Keratinocyte (primary cell): ENCODE measurements at regions not wholly inside any gene's neighbourhood (a gene's known extent, or its start where the extent isn't known, plus 50 kb on each side); places are given as distances from the start of the nearest gene placed in this dataset.

Experiments used
- DNase-seq: peaks from one replicate; pipeline ENCODE4 v3.0.0-alpha.2; 2011; ENCODE audit warnings: low read depth, missing footprints, low spot score
- FAIRE-seq: peaks from 2 replicates; lab custom pipeline; 2011; peaks lifted over from hg19 to GRCh38; lab: Jason Lieb, UNC
- H2AFZ ChIP-seq: 2 replicates; pipeline ENCODE4 v1.6.0; 2012; ENCODE audit warnings: low read length, control low read depth, inconsistent platforms; ENCODE audit not compliant: control insufficient read depth
- H3K27ac ChIP-seq: 2 replicates; pipeline ENCODE4 v1.5.1; 2011; ENCODE audit warnings: low read length; ENCODE audit not compliant: control insufficient read depth, insufficient read depth
- H3K27me3 ChIP-seq: 3 replicates; pipeline ENCODE4 v1.6.0; 2011; ENCODE audit warnings: low read length; ENCODE audit not compliant: control insufficient read depth, insufficient read depth; ENCODE audit errors: extremely low read depth
- H3K36me3 ChIP-seq, 2 experiments: 2 replicates in 1 of 2; 3 replicates in 1 of 2; pipeline ENCODE4 v1.5.1; 2011; ENCODE audit warnings: low read length in 2 of 2, mild to moderate bottlenecking in 1 of 2; ENCODE audit not compliant: control insufficient read depth in 2 of 2, insufficient read depth in 2 of 2; ENCODE audit errors: extremely low read depth in 1 of 2
- H3K4me1 ChIP-seq: 3 replicates; pipeline ENCODE4 v1.5.1; 2011; ENCODE audit warnings: low read length; ENCODE audit not compliant: control insufficient read depth, insufficient read depth; ENCODE audit errors: extremely low read depth
- H3K4me2 ChIP-seq: 3 replicates; pipeline ENCODE4 v1.6.0; 2011; ENCODE audit warnings: low read depth, low read length; ENCODE audit not compliant: control insufficient read depth, insufficient read depth; ENCODE audit errors: extremely low read depth
- H3K4me3 ChIP-seq, 3 experiments: fragments of 200-600 bp in 1 of 3; sonication (generic) in 1 of 3; 2 replicates in 2 of 3; 3 replicates in 1 of 3; pipeline ENCODE4 v1.5.1; 2011 to 2016; ENCODE audit warnings: low read length in 3 of 3, mild to moderate bottlenecking in 3 of 3, control low read depth in 2 of 3, inconsistent platforms in 1 of 3, low read depth in 1 of 3, mixed read lengths in 1 of 3, mixed run types in 1 of 3, moderate library complexity in 1 of 3; ENCODE audit not compliant: control insufficient read depth in 2 of 3, insufficient read depth in 2 of 3; ENCODE audit errors: extremely low read depth in 1 of 3
- H3K79me2 ChIP-seq: 2 replicates; pipeline ENCODE4 v1.6.0; 2012; ENCODE audit warnings: low read length; ENCODE audit not compliant: control insufficient read depth, insufficient read depth
- H3K9ac ChIP-seq: 3 replicates; pipeline ENCODE4 v1.6.0; 2011; ENCODE audit warnings: low read length; ENCODE audit not compliant: control insufficient read depth, insufficient read depth; ENCODE audit errors: extremely low read depth
- H3K9me1 ChIP-seq: 3 replicates; pipeline ENCODE4 v1.6.0; 2011; ENCODE audit warnings: low read length; ENCODE audit not compliant: control insufficient read depth, insufficient read depth; ENCODE audit errors: extremely low read depth
- H3K9me3 ChIP-seq: 2 replicates; pipeline ENCODE4 v1.5.1; 2012; ENCODE audit warnings: low read depth, low read length; ENCODE audit not compliant: control insufficient read depth
- H4K20me1 ChIP-seq: 3 replicates; pipeline ENCODE4 v1.6.0; 2011; ENCODE audit warnings: low read length; ENCODE audit not compliant: control insufficient read depth, insufficient read depth; ENCODE audit errors: extremely low read depth
- CTCF ChIP-seq, 3 experiments: IDR thresholded peaks in 1 of 3; conservative IDR thresholded peaks in 1 of 3; optimal IDR thresholded peaks in 1 of 3; 2 replicates in 2 of 3; 3 replicates in 1 of 3; pipeline versions ENCODE3 to v1.5.1; 2011; ENCODE audit warnings: low read length in 3 of 3, mild to moderate bottlenecking in 3 of 3, moderate library complexity in 2 of 3, control low read depth in 1 of 3, inconsistent platforms in 1 of 3; ENCODE audit not compliant: insufficient read depth in 2 of 3; ENCODE audit errors: extremely low read depth in 1 of 3
- EZH2 ChIP-seq: IDR thresholded peaks from one replicate; pipeline ENCODE4 v1.6.1; 2012; ENCODE audit warnings: inconsistent platforms, mild to moderate bottlenecking, low read length, moderate library complexity
- dilution Hi-C: fragments of 300-500 bp; cut with MboI; formaldehyde crosslinking; loops from one replicate; pipeline ENCODE4 v1.7.0; 2020; ENCODE audit warnings: low sequenced_read_pairs; ENCODE audit not compliant: extremely low pct_ligation_motif_present

- Histone ChIP-seq H3K27ac (no peak overlapping the region), H3K9ac (no peak overlapping the region), H4K20me1 (no peaks in the 10 kb centered on the region), H3K4me2 (no peak overlapping the region), H3K9me1 (no peaks in the 10 kb centered on the region), H3K27me3 (no peaks in the 10 kb centered on the region), H3K36me3 (no peaks in the 10 kb centered on the region), H3K4me1 (peaks cover 21% of the 10 kb centered on the region), H2AFZ (no peak overlapping the region), H3K79me2 (no peaks in the 10 kb centered on the region), H3K9me3 (no peaks in the 10 kb centered on the region), H3K4me3 (no peak overlapping the region)
- TF ChIP-seq CTCF (optimal IDR thresholded peaks at IDR 0.05 in 1 of 3, IDR thresholded peaks at IDR 0.05 in 1 of 3, conservative IDR thresholded peaks at IDR 0.05 in 1 of 3; ENCODE audit: extremely low read depth in 1 of 3, insufficient read depth in 2 of 3, low read length in 3 of 3) = no peak
- no peak for TF ChIP-seq EZH2
- FAIRE-seq (no peak), DNase-seq (no peak)
- dilution Hi-C loops = no loop called here
Measured at GRCh38 chr13:34464011-34464410, 478.1 kb upstream of the NBEA start.

- peaks cover 23% of the 10 kb centered on the region for H3K4me1 ChIP-seq
- TF ChIP-seq EZH2 (no peak), CTCF (optimal IDR thresholded peaks at IDR 0.05 in 1 of 3, IDR thresholded peaks at IDR 0.05 in 1 of 3, conservative IDR thresholded peaks at IDR 0.05 in 1 of 3; ENCODE audit: extremely low read depth in 1 of 3, insufficient read depth in 2 of 3, low read length in 3 of 3) (no peak)
- H2AFZ ChIP-seq = no peak overlapping the region
- no peaks in the 10 kb centered on the region for H3K36me3 ChIP-seq
- DNase-seq (no peak), FAIRE-seq (no peak)
- no peak overlapping the region for H3K27ac ChIP-seq
- H3K4me3 ChIP-seq = no peak overlapping the region
- H3K4me2 ChIP-seq = no peak overlapping the region
- H3K27me3 ChIP-seq = no peaks in the 10 kb centered on the region
- no peaks in the 10 kb centered on the region for H3K9me1 ChIP-seq
- no peaks in the 10 kb centered on the region for H3K9me3 ChIP-seq
- no peak overlapping the region for H3K9ac ChIP-seq
- no peaks in the 10 kb centered on the region for H4K20me1 ChIP-seq
- H3K79me2 ChIP-seq = no peaks in the 10 kb centered on the region
- dilution Hi-C loops = no loop called here
Measured at GRCh38 chr13:34465423-34465922, 476.6 kb upstream of the NBEA start.
